Left lung (tissue), 4 donors: ENCODE measurements at regions not wholly inside any gene's neighbourhood (a gene's known extent, or its start where the extent isn't known, plus 50 kb on each side); places are given as distances from the start of the nearest gene placed in this dataset.
"Not testable (repeated sequence)": the region's sequence is repeated elsewhere in the genome, so short reads cannot be mapped to it uniquely, and the experiment has no call there.

ENCODE experiments used
- ATAC-seq: fragments of 200-7000 bp; cut with Tn5 transposase; one replicate; pipeline ENCODE4 v1.9.1; 2020; ENCODE audit warnings: moderate library complexity
- DNase-seq, 4 donors: peaks; one replicate each; pipeline ENCODE4 v3.0.0-alpha.2; 2013 to 2020
- H3K27ac ChIP-seq, 2 donors: fragments of 200-600 bp; sonication (generic) in 1 of 2; one replicate each; pipeline versions ENCODE4 v1.5.0 to v1.8.0; 2020 to 2021
- H3K27me3 ChIP-seq, 2 donors: fragments of 200-600 bp; sonication (generic) in 1 of 2; one replicate each; pipeline versions ENCODE4 v1.5.0 to v1.8.0; 2020 to 2021
- H3K36me3 ChIP-seq, 2 donors: fragments of 200-600 bp; sonication (generic) in 1 of 2; one replicate each; pipeline versions ENCODE4 v1.5.0 to v1.8.0; 2020 to 2021
- H3K4me1 ChIP-seq, 2 donors: fragments of 200-600 bp; one replicate each; pipeline ENCODE4 v1.8.0; 2021
- H3K4me3 ChIP-seq, 2 donors: fragments of 200-600 bp; sonication (generic) in 1 of 2; one replicate each; pipeline versions ENCODE4 v1.5.0 to v1.8.0; 2020 to 2021; ENCODE audit warnings: mild to moderate bottlenecking in 1 of 2
- H3K9me3 ChIP-seq, 2 donors: fragments of 200-600 bp; sonication (generic) in 1 of 2; one replicate each; pipeline versions ENCODE4 v1.5.0 to v1.8.0; 2020 to 2021
- CTCF ChIP-seq, 2 donors: fragments of 200-600 bp; sonication (generic) in 1 of 2; IDR thresholded peaks; one replicate each; pipeline versions ENCODE4 v1.5.0 to v1.8.0; 2021; ENCODE audit warnings: antibody characterized with exemption in 2 of 2
- intact Hi-C, 2 donors: fragments of 100-400 bp; cut with DNase I; formaldehyde crosslinking; loops; one replicate each; pipeline versions ENCODE4 v1.11.2 to v1.14.2; 2022
- donor health status: DM: no; HTN: yes; CAD: no.
- donor health status: DM: no; HTN: no; CAD: no.

GRCh38 chr6:139954463-139955071 is 580.1 kb upstream of the CITED2 start:
- TF ChIP-seq CTCF (IDR thresholded peaks at IDR 0.05) = no peak
- H3K4me1 ChIP-seq = no peaks in the 10 kb centered on the region
- intact Hi-C loops = no loop called here

GRCh38 chr6:139953780-139954179 is 579.3 kb upstream of the CITED2 start:
- DNase-seq = peak in 1 of 4 donors; percentile 32
- ATAC-seq, H3K9me3 ChIP-seq, intact Hi-C loops, H3K27ac ChIP-seq, H3K4me1 ChIP-seq, H3K36me3 ChIP-seq, H3K27me3 ChIP-seq, H3K4me3 ChIP-seq: not testable (repeated sequence)

More at GRCh38 chr6:139954463-139955071, 580.1 kb upstream of the CITED2 start:
- Histone ChIP-seq H3K36me3 (no peaks in the 10 kb centered on the region), H3K27me3 (no peaks in the 10 kb centered on the region), H3K9me3 (peaks cover 0 to 5% of the 10 kb centered on the region in 2 donors), H3K4me3 (no peak overlapping the region), H3K27ac (no peak overlapping the region)
- ATAC-seq (no peak), DNase-seq (no peak)

- Histone ChIP-seq H3K4me1 (no peaks in the 10 kb centered on the region), H3K9me3 (peaks cover 0 to 5% of the 10 kb centered on the region in 2 donors), H3K4me3 (no peak overlapping the region), H3K36me3 (no peaks in the 10 kb centered on the region), H3K27me3 (no peaks in the 10 kb centered on the region), H3K27ac (no peak overlapping the region)
- intact Hi-C loops = no loop called here
- DNase-seq (no peak), ATAC-seq (no peak)
- no peak for TF ChIP-seq CTCF (IDR thresholded peaks at IDR 0.05)
Measured at GRCh38 chr6:139951172-139951571, 576.7 kb upstream of the CITED2 start.

DNA sequence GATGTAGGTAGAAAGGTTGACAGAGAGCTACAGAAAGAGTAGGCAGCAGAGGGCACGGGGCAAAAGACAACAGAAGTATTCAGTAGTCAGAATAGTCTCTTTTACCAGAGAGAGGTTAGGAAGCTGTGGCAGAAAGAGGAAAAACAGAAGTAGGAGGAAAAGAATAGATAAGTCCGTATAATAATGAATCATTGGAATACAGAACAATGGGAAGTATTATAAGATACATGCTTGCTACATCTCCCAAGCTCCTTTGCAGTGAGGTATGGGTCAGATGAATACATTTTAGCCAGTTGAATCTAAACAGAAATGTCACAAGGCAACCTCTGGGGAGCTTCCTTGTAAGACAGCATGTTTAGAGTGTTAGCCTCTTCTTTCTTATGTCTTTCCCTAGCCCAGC is 570.5 kb upstream of the CITED2 start:
- intact Hi-C loops = no loop called here
- H3K27me3 ChIP-seq = no peaks in the 10 kb centered on the region

GRCh38 chr6:139944131-139944530 is 569.7 kb upstream of the CITED2 start:
- ATAC-seq (no peak), DNase-seq (no peak)
- no peaks in the 10 kb centered on the region for H3K9me3 ChIP-seq
- H3K36me3 ChIP-seq = no peaks in the 10 kb centered on the region
- H3K27me3 ChIP-seq = no peaks in the 10 kb centered on the region
- H3K27ac ChIP-seq = peak overlapping the region in 1 of 2 donors; percentile 2
- TF ChIP-seq CTCF (IDR thresholded peaks at IDR 0.05) = no peak
- intact Hi-C loops = no loop called here
- H3K4me3 ChIP-seq = no peak overlapping the region
- no peaks in the 10 kb centered on the region for H3K4me1 ChIP-seq

More for the DNA sequence above, 570.5 kb upstream of the CITED2 start:
- no peak overlapping the region for H3K4me3 ChIP-seq
- H3K4me1 ChIP-seq = no peaks in the 10 kb centered on the region
- ATAC-seq (no peak), DNase-seq (no peak)
- H3K27ac ChIP-seq = no peak overlapping the region
- no peaks in the 10 kb centered on the region for H3K9me3 ChIP-seq
- H3K36me3 ChIP-seq = no peaks in the 10 kb centered on the region
- TF ChIP-seq CTCF (IDR thresholded peaks at IDR 0.05) = no peak

- no peak overlapping the region for H3K27ac ChIP-seq
- DNase-seq = peak in 1 of 4 donors; percentile 51
- no peak for TF ChIP-seq CTCF (IDR thresholded peaks at IDR 0.05)
- no peak overlapping the region for H3K4me3 ChIP-seq
- H3K27me3 ChIP-seq = no peaks in the 10 kb centered on the region
- intact Hi-C loops = no loop called here
- H3K4me1 ChIP-seq = no peaks in the 10 kb centered on the region
- no peaks in the 10 kb centered on the region for H3K36me3 ChIP-seq
- H3K9me3 ChIP-seq = no peaks in the 10 kb centered on the region
- ATAC-seq = peak; percentile 77
Measured at GRCh38 chr6:139943391-139943790, 568.9 kb upstream of the CITED2 start.
